ENCODE measurements at regions not wholly inside any gene's neighbourhood (a gene's known extent, or its start where the extent isn't known, plus 50 kb on each side); places are given as distances from the start of the nearest gene placed in this dataset.

GRCh38 chr1:198969981-198970380 is 331.1 kb downstream of the PTPRC start:
- TF ChIP-seq TARDBP (IDR thresholded peaks at IDR 0.05; ENCODE audit: borderline replicate concordance) (no peak), CTCF (IDR thresholded peaks at IDR 0.05 in 2 of 3, conservative IDR thresholded peaks at IDR 0.05 in 1 of 3; ENCODE audit: control insufficient read depth in 2 of 3, extremely low read depth in 1 of 3, insufficient read depth in 1 of 3, low read depth in 3 of 3, low read length in 3 of 3) (no peak), SMC3 (IDR thresholded peaks at IDR 0.05; ENCODE audit: borderline replicate concordance, low read length) (no peak), GABPA (IDR thresholded peaks at IDR 0.05; ENCODE audit: low read depth) (no peak), RAD21 (IDR thresholded peaks at IDR 0.05; ENCODE audit: insufficient read depth, low read depth, low read length) (no peak), POLR2AphosphoS5 (IDR thresholded peaks at IDR 0.05; ENCODE audit: low read length) (no peak), TAF1 (IDR thresholded peaks at IDR 0.05; ENCODE audit: borderline replicate concordance, low read depth, low read length) (no peak), SIN3A (IDR thresholded peaks at IDR 0.05; ENCODE audit: low read depth, low read length) (no peak), POLR2A (IDR thresholded peaks at IDR 0.05; ENCODE audit: low read depth, low read length) (no peak), SUZ12 (IDR thresholded peaks at IDR 0.05; ENCODE audit: unreplicated experiment) (no peak), CHD1 (IDR thresholded peaks at IDR 0.05; ENCODE audit: low read depth, low read length) (no peak)
